K562 (cell line): ENCODE measurements at regions not wholly inside any gene's neighbourhood (a gene's known extent, or its start where the extent isn't known, plus 50 kb on each side); places are given as distances from the start of the nearest gene placed in this dataset.

ENCODE experiments used
- EWSR1 ChIP-seq: fragments of 450-650 bp; IDR thresholded peaks from 2 replicates; pipeline ENCODE4 v1.6.1; 2018; ENCODE audit warnings: borderline replicate concordance, mild to moderate bottlenecking, low read depth, moderate library complexity; ENCODE audit not compliant: partially characterized antibody
- ZFX ChIP-seq: sonication (generic); formaldehyde crosslinking; IDR thresholded peaks from 2 replicates; pipeline ENCODE4 v1.8.0; 2022; ENCODE audit warnings: mild to moderate bottlenecking, missing genetic modification reagents, moderate library complexity
- ZNF445 ChIP-seq: fragments of 250-450 bp; sonication (Bioruptor Pico); IDR thresholded peaks from 2 replicates; pipeline ENCODE4 v1.4.0; 2020; ENCODE audit warnings: low read depth, mild to moderate bottlenecking, moderate library complexity
- ZNF699 ChIP-seq: fragments of 250-450 bp; sonication (Bioruptor Pico); IDR thresholded peaks from 2 replicates; pipeline ENCODE4 v1.8.0; 2021; ENCODE audit warnings: mild to moderate bottlenecking, moderate library complexity; ENCODE audit not compliant: insufficient replicate concordance
- TF ChIP-seq, protein P1 (sequence below): fragments of 200-600 bp; sonication (generic); IDR thresholded peaks from one replicate; pipeline ENCODE4 v1.6.1; 2012; ENCODE audit warnings: mild to moderate bottlenecking, low read depth, low read length, inconsistent platforms
- TF ChIP-seq, protein P2 (sequence below): fragments of 450-650 bp; IDR thresholded peaks from 2 replicates; pipeline ENCODE4 v1.6.1; 2017; ENCODE audit warnings: antibody characterized with exemption
- TF ChIP-seq, protein P3 (sequence below): fragments of 450-650 bp; formaldehyde crosslinking; IDR thresholded peaks from 2 replicates; pipeline ENCODE4 v1.4.0; 2022; ENCODE audit warnings: missing genetic modification characterization

DNA sequence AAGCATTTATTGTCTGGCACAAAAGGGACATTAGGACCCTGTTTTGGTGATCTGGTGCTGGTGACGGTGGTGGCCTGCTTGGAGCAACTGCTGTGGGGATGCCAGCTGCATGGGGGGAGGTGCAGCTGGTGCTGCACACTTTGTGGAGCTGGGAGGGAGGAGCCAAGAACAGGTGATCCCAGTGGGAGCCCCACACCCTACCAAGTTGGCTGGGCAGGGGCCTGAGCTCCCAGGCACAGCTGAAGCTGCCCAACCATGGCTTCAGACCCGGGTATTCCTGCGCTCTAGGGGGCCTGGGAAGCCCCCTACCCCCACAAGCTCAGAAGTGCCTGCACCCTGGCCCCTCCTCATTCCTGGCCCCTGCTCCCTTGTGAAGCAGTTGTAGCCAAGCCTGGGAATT lies 1512.5 kb downstream of the TECRL start (continued):
- TF ChIP-seq, protein P1, sequence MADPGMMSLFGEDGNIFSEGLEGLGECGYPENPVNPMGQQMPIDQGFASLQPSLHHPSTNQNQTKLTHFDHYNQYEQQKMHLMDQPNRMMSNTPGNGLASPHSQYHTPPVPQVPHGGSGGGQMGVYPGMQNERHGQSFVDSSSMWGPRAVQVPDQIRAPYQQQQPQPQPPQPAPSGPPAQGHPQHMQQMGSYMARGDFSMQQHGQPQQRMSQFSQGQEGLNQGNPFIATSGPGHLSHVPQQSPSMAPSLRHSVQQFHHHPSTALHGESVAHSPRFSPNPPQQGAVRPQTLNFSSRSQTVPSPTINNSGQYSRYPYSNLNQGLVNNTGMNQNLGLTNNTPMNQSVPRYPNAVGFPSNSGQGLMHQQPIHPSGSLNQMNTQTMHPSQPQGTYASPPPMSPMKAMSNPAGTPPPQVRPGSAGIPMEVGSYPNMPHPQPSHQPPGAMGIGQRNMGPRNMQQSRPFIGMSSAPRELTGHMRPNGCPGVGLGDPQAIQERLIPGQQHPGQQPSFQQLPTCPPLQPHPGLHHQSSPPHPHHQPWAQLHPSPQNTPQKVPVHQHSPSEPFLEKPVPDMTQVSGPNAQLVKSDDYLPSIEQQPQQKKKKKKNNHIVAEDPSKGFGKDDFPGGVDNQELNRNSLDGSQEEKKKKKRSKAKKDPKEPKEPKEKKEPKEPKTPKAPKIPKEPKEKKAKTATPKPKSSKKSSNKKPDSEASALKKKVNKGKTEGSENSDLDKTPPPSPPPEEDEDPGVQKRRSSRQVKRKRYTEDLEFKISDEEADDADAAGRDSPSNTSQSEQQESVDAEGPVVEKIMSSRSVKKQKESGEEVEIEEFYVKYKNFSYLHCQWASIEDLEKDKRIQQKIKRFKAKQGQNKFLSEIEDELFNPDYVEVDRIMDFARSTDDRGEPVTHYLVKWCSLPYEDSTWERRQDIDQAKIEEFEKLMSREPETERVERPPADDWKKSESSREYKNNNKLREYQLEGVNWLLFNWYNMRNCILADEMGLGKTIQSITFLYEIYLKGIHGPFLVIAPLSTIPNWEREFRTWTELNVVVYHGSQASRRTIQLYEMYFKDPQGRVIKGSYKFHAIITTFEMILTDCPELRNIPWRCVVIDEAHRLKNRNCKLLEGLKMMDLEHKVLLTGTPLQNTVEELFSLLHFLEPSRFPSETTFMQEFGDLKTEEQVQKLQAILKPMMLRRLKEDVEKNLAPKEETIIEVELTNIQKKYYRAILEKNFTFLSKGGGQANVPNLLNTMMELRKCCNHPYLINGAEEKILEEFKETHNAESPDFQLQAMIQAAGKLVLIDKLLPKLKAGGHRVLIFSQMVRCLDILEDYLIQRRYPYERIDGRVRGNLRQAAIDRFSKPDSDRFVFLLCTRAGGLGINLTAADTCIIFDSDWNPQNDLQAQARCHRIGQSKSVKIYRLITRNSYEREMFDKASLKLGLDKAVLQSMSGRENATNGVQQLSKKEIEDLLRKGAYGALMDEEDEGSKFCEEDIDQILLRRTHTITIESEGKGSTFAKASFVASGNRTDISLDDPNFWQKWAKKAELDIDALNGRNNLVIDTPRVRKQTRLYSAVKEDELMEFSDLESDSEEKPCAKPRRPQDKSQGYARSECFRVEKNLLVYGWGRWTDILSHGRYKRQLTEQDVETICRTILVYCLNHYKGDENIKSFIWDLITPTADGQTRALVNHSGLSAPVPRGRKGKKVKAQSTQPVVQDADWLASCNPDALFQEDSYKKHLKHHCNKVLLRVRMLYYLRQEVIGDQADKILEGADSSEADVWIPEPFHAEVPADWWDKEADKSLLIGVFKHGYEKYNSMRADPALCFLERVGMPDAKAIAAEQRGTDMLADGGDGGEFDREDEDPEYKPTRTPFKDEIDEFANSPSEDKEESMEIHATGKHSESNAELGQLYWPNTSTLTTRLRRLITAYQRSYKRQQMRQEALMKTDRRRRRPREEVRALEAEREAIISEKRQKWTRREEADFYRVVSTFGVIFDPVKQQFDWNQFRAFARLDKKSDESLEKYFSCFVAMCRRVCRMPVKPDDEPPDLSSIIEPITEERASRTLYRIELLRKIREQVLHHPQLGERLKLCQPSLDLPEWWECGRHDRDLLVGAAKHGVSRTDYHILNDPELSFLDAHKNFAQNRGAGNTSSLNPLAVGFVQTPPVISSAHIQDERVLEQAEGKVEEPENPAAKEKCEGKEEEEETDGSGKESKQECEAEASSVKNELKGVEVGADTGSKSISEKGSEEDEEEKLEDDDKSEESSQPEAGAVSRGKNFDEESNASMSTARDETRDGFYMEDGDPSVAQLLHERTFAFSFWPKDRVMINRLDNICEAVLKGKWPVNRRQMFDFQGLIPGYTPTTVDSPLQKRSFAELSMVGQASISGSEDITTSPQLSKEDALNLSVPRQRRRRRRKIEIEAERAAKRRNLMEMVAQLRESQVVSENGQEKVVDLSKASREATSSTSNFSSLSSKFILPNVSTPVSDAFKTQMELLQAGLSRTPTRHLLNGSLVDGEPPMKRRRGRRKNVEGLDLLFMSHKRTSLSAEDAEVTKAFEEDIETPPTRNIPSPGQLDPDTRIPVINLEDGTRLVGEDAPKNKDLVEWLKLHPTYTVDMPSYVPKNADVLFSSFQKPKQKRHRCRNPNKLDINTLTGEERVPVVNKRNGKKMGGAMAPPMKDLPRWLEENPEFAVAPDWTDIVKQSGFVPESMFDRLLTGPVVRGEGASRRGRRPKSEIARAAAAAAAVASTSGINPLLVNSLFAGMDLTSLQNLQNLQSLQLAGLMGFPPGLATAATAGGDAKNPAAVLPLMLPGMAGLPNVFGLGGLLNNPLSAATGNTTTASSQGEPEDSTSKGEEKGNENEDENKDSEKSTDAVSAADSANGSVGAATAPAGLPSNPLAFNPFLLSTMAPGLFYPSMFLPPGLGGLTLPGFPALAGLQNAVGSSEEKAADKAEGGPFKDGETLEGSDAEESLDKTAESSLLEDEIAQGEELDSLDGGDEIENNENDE = no peak
- TF ChIP-seq, protein P2, sequence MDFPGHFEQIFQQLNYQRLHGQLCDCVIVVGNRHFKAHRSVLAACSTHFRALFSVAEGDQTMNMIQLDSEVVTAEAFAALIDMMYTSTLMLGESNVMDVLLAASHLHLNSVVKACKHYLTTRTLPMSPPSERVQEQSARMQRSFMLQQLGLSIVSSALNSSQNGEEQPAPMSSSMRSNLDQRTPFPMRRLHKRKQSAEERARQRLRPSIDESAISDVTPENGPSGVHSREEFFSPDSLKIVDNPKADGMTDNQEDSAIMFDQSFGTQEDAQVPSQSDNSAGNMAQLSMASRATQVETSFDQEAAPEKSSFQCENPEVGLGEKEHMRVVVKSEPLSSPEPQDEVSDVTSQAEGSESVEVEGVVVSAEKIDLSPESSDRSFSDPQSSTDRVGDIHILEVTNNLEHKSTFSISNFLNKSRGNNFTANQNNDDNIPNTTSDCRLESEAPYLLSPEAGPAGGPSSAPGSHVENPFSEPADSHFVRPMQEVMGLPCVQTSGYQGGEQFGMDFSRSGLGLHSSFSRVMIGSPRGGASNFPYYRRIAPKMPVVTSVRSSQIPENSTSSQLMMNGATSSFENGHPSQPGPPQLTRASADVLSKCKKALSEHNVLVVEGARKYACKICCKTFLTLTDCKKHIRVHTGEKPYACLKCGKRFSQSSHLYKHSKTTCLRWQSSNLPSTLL = no peak
- TF ChIP-seq, protein P3, sequence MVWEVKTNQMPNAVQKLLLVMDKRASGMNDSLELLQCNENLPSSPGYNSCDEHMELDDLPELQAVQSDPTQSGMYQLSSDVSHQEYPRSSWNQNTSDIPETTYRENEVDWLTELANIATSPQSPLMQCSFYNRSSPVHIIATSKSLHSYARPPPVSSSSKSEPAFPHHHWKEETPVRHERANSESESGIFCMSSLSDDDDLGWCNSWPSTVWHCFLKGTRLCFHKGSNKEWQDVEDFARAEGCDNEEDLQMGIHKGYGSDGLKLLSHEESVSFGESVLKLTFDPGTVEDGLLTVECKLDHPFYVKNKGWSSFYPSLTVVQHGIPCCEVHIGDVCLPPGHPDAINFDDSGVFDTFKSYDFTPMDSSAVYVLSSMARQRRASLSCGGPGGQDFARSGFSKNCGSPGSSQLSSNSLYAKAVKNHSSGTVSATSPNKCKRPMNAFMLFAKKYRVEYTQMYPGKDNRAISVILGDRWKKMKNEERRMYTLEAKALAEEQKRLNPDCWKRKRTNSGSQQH = no peak
- no peak for TF ChIP-seq ZFX (CRISPR knock-in tag)
- no peak for TF ChIP-seq ZNF445 (CRISPR knock-in tag)
- TF ChIP-seq EWSR1 = no peak
- no peak for TF ChIP-seq ZNF699 (CRISPR knock-in tag)
